ENCODE measurements at regions not wholly inside any gene's neighbourhood (a gene's known extent, or its start where the extent isn't known, plus 50 kb on each side); places are given as distances from the start of the nearest gene placed in this dataset.

GRCh38 chr9:118761016-118761790, 608.0 kb downstream of the BRINP1 start:
- TF ChIP-seq CTCF (conservative IDR thresholded peaks at IDR 0.05 in 1 of 2, IDR thresholded peaks at IDR 0.05 in 1 of 2; ENCODE audit: low read depth in 1 of 2, low read length in 2 of 2) (no peak), EZH2 (IDR thresholded peaks at IDR 0.05; ENCODE audit: low read length, missing control alignments) (no peak)
